ENCODE measurements at regions not wholly inside any gene's neighbourhood (a gene's known extent, or its start where the extent isn't known, plus 50 kb on each side); places are given as distances from the start of the nearest gene placed in this dataset.

GRCh38 chr20:43337036-43337435 is 120.7 kb upstream of the SRSF6 start:
- no peak for TF ChIP-seq CREB1 (CRISPR knock-in tag; IDR thresholded peaks at IDR 0.05)
- TF ChIP-seq CTCF (IDR thresholded peaks at IDR 0.05): no peak
- TF ChIP-seq ATF2 (CRISPR knock-in tag; IDR thresholded peaks at IDR 0.05; ENCODE audit: borderline replicate concordance, low read depth): no peak

Data from WTC11 (cell line).